ENCODE measurements at regions not wholly inside any gene's neighbourhood (a gene's known extent, or its start where the extent isn't known, plus 50 kb on each side); places are given as distances from the start of the nearest gene placed in this dataset.

DNA sequence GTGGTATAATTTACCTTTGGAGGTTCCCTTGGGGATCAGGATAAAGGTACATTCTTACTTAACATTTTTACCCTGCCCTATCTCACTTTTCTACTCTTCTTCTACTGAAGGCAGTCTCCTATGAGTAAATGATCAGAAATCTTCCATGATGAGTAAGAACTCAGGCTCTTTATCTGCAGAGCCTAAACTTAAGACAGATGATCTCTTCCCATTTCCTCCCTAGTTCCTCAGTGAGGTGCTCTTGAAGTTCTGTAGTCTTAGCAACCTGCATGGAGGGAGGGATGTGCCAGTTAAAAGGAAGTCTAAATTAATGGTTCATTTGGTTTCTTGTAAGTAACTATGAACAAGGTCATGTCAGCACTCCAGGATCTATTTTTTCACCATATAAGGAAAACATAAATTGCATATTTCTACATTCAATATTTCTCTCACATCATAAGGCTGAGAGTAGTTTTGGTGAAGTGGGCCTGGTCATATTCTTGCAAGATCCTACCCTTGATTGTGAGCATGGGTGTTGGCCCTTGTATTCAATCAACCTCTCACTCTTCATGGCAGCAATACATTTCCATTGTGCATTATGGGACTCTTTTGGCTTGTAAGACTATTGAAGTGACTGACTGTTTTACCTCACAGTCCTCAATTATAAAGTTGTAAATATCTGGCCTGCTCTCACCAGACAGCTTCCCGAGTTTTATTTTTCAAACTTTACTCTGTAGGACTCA, 295.5 kb downstream of the SLC7A11 start:
- TF ChIP-seq, protein P1, sequence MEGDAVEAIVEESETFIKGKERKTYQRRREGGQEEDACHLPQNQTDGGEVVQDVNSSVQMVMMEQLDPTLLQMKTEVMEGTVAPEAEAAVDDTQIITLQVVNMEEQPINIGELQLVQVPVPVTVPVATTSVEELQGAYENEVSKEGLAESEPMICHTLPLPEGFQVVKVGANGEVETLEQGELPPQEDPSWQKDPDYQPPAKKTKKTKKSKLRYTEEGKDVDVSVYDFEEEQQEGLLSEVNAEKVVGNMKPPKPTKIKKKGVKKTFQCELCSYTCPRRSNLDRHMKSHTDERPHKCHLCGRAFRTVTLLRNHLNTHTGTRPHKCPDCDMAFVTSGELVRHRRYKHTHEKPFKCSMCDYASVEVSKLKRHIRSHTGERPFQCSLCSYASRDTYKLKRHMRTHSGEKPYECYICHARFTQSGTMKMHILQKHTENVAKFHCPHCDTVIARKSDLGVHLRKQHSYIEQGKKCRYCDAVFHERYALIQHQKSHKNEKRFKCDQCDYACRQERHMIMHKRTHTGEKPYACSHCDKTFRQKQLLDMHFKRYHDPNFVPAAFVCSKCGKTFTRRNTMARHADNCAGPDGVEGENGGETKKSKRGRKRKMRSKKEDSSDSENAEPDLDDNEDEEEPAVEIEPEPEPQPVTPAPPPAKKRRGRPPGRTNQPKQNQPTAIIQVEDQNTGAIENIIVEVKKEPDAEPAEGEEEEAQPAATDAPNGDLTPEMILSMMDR (IDR thresholded peaks at IDR 0.05): no peak
- TF ChIP-seq POLR2A (IDR thresholded peaks at IDR 0.05): no peak

All from testis (tissue), 2 donors.